Adrenal gland (tissue), 9 donors: ENCODE measurements at regions not wholly inside any gene's neighbourhood (a gene's known extent, or its start where the extent isn't known, plus 50 kb on each side); places are given as distances from the start of the nearest gene placed in this dataset.
"Not testable (repeated sequence)": the region's sequence is repeated elsewhere in the genome, so short reads cannot be mapped to it uniquely, and the experiment has no call there.

Experiments
- DNase-seq, 7 donors: peaks; one replicate each; pipeline ENCODE4 v3.0.0-alpha.2; 2019 to 2020
- H3K27ac ChIP-seq, 5 donors: fragments of 200-600 bp; sonication (generic) in 4 of 5; 1 replicate in 3 of 5; 2 replicates in 2 of 5; pipeline versions ENCODE4 v1.5.1 to v1.8.0; 2016 to 2020; ENCODE audit warnings: mild to moderate bottlenecking in 1 of 5
- H3K27me3 ChIP-seq: fragments of 200-600 bp; 2 replicates; pipeline ENCODE4 v1.8.0; 2021
- H3K36me3 ChIP-seq, 2 donors: fragments of 200-600 bp; replicated peaks in 1 of 2; 1 replicate in 1 of 2; 2 replicates in 1 of 2; pipeline versions ENCODE4 v1.5.1 to v1.8.0; 2018 to 2022
- H3K4me1 ChIP-seq, 2 donors: fragments of 200-600 bp; replicated peaks in 1 of 2; 1 replicate in 1 of 2; 2 replicates in 1 of 2; pipeline versions ENCODE4 v1.5.1 to v1.8.0; 2018 to 2021
- H3K4me3 ChIP-seq, 4 donors: fragments of 200-600 bp; sonication (generic) in 3 of 4; one replicate each; pipeline ENCODE4 v1.5.1; 2016 to 2018
- H3K9me3 ChIP-seq, 3 donors: fragments of 200-600 bp; sonication (generic) in 1 of 3; replicated peaks in 1 of 3; 1 replicate in 2 of 3; 2 replicates in 1 of 3; pipeline versions ENCODE4 v1.5.1 to v1.8.0; 2016 to 2021
- CTCF ChIP-seq, 6 experiments: fragments of 450-650 bp in 4 of 6; fragments of 200-600 bp in 2 of 6; sonication (generic) in 1 of 6; IDR thresholded peaks; 1 replicate in 5 of 6; 2 replicates in 1 of 6; pipeline versions ENCODE4 v1.5.1 to v1.8.0; 2016 to 2021; ENCODE audit warnings: antibody characterized with exemption in 6 of 6, mild to moderate bottlenecking in 2 of 6, moderate library complexity in 1 of 6
- POLR2A ChIP-seq, 2 donors: fragments of 450-650 bp; IDR thresholded peaks; one replicate each; pipeline ENCODE4 v1.6.1; 2017; ENCODE audit warnings: antibody characterized with exemption in 2 of 2, mild to moderate bottlenecking in 2 of 2, moderate library complexity in 1 of 2
- WGBS, 4 donors: extraction: QIAGEN DNeasy Blood & Tissue Kit in 2 of 4; methylation state at CpG; one replicate each; pipeline versions ENCODE4 v1.1.5 to v1.1.7; 2013 to 2017; 5-methylcytosine and 5-hydroxymethylcytosine counted together
- intact Hi-C, 2 donors: fragments of 100-400 bp; cut with DNase I; formaldehyde crosslinking; loops; one replicate each; pipeline versions ENCODE4 v1.14.1 to v1.15.0; 2022 to 2023
- donor health status: healthy with polysubstance abuse.
- donor health status: Bipolar disorder and iron deficiency.
- donor health status: DM: yes; HTN: yes; CAD: no.
- donor health status: DM: no; HTN: no; CAD: no.
- donor health status: DM: no; HTN: no; CAD: no.

- TF ChIP-seq POLR2A (IDR thresholded peaks at IDR 0.05) (no peak), CTCF (IDR thresholded peaks at IDR 0.05) (no peak)
- Histone ChIP-seq H3K4me3 (no peak overlapping the region), H3K9me3 (no peaks in the 10 kb centered on the region), H3K27me3 (no peaks in the 10 kb centered on the region), H3K36me3 (no peaks in the 10 kb centered on the region), H3K27ac (no peak overlapping the region), H3K4me1 (no peaks in the 10 kb centered on the region)
- intact Hi-C loops, result no loop called here
- no peak for DNase-seq
Observed at GRCh38 chr11:37170311-37170710, 572.3 kb upstream of the RAG2 start.

- H3K36me3 ChIP-seq, H3K9me3 ChIP-seq, H3K27ac ChIP-seq, H3K4me3 ChIP-seq, intact Hi-C loops, H3K27me3 ChIP-seq, DNase-seq, H3K4me1 ChIP-seq: not testable (repeated sequence)
- 60 to 100% (median 76%) methylated on average over 1 of the region's 1 CpG for WGBS, 4 donors
Observed at GRCh38 chr11:37145434-37145833, 547.4 kb upstream of the RAG2 start.

- H3K27me3 ChIP-seq, result no peaks in the 10 kb centered on the region
- no peak overlapping the region for H3K27ac ChIP-seq
- no peaks in the 10 kb centered on the region for H3K4me1 ChIP-seq
- DNase-seq, result no peak
- no peaks in the 10 kb centered on the region for H3K36me3 ChIP-seq
- H3K4me3 ChIP-seq, result no peak overlapping the region
- no peaks in the 10 kb centered on the region for H3K9me3 ChIP-seq
- intact Hi-C loops, result no loop called here
- TF ChIP-seq POLR2A (IDR thresholded peaks at IDR 0.05) (no peak), CTCF (IDR thresholded peaks at IDR 0.05) (no peak)
Observed at GRCh38 chr11:37142591-37142990, 544.6 kb upstream of the RAG2 start.

GRCh38 chr11:37141707-37142106, 543.7 kb upstream of the RAG2 start:
- Histone ChIP-seq H3K27me3 (no peaks in the 10 kb centered on the region), H3K9me3 (no peaks in the 10 kb centered on the region), H3K4me1 (no peaks in the 10 kb centered on the region), H3K4me3 (no peak overlapping the region), H3K27ac (no peak overlapping the region), H3K36me3 (no peaks in the 10 kb centered on the region)
- intact Hi-C loops, result no loop called here
- TF ChIP-seq POLR2A (IDR thresholded peaks at IDR 0.05), result no peak
- TF ChIP-seq CTCF (IDR thresholded peaks at IDR 0.05), result no peak
- no peak for DNase-seq
- 73 to 84% (median 81%) methylated on average over 5 of the region's 5 CpGs for WGBS, 4 donors

- WGBS, 4 donors, result 73 to 81% (median 76%) methylated on average over 6 of the region's 6 CpGs
Observed at GRCh38 chr11:37135606-37136005, 537.6 kb upstream of the RAG2 start.

More at GRCh38 chr11:37135606-37136005, 537.6 kb upstream of the RAG2 start:
- H3K27me3 ChIP-seq, intact Hi-C loops, H3K9me3 ChIP-seq, H3K27ac ChIP-seq, DNase-seq, H3K4me1 ChIP-seq, H3K4me3 ChIP-seq, H3K36me3 ChIP-seq: not testable (repeated sequence)
